COLO829 (cell line): ENCODE measurements at regions not wholly inside any gene's neighbourhood (a gene's known extent, or its start where the extent isn't known, plus 50 kb on each side); places are given as distances from the start of the nearest gene placed in this dataset.

Experiments
- DNase-seq: peaks from one replicate; pipeline ENCODE4 v3.0.0; 2012; ENCODE audit warnings: low spot score

DNA sequence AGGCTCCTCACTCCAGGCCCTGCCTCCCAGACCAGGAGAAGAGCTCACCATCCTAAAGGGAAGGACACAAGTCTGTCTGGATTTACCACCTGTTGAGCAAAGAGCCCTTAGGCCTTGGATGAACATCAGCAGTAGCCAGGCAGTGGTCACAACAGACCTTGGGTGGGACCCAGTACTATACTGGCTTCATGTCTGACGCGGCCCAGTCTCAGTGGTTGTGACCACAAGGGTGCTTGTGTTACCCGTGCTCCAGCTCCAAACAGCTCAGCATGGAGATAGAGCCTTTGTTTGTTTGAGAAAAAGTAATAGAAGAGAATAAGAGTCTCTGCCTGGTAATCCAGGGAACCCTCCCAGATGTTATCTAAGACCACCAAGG is 617.4 kb downstream of the BRINP1 start:
- DNase-seq, result no peak

DNA sequence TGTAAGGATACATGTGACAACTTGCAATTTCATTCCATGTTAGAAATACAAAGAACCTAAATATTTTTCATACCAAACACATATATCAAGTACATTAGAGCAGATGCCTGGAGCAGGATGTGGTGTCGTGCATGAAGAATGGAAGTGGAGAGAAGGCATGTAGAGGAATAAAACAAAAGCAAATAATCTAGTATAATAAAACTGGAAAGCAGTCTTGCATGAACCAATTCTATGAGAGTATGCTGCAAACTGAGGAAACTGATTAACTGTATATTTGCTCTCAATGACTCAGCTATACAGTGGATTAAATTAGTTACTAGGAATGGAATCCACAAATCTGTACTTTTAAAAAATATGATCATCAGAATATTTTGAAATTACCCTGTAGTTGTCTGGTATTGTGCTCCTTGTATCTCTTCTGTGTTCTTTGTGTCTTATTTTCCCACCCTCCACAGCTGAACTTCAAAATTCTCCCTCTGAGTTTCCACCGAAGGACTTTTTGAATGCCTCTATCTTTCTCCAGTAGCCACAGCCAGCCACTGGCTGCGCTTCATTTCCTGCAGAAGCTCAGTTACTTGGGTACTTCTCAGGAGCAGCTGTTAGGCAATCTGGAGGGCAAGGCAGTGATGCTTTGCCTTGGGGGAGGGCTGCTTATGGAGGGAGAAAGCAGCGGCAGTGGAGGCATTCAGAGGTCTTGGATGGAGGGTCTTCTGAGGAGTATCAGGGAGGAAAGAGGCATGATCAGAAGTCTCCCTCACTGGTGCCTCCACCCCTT is 608.0 kb downstream of the BRINP1 start:
- no peak for DNase-seq

DNA sequence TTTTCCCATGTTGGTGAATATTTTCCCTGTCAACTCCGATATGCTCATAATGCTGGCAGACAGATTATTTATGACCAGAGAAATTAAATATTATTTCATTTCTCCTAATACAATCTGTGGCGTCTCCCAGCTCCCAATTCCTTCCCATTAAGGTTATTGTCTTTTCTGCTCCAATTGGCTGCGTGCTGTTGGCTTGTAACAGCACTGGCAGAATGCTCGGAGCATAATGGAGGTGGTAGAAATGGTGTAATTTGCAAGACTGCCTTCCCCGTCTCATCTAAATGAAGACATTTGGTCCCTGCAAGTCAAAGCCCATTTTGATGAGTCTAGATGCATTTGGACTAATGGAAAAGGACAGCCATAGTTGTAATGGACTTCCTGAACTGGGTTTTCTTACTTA is 601.7 kb downstream of the BRINP1 start:
- DNase-seq, result no peak

DNA sequence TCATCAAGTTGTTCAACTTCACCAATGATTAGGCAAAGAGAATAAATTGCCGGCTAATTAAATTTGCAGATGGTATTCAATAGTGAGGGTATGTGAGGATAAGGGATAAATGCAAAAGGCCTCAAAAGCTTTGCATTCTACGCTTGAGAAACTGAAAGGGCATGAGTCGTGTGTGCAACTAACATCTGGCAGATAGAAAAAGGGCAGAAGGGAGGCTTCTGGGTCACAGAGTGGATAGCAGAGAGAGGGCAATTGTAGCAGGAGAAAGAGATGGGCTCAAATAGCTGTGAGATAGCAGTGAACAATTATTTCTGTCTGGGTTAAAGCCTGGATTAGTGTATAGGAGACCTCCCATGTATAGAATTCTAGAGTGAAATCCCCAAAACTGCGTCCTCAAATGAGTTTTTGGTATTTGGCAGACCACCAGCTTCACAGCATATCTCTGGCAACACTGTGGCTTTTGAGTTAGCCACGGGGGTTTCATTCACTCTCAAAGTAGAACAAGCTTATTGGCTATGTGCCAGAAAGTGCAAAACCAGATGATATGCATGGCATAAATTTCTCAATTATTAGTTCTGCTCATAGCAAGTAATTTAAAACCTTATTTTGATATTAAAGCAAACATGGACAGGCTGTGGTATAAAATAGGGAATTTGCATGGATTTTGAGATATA is 586.3 kb downstream of the BRINP1 start:
- DNase-seq, result no peak

DNA sequence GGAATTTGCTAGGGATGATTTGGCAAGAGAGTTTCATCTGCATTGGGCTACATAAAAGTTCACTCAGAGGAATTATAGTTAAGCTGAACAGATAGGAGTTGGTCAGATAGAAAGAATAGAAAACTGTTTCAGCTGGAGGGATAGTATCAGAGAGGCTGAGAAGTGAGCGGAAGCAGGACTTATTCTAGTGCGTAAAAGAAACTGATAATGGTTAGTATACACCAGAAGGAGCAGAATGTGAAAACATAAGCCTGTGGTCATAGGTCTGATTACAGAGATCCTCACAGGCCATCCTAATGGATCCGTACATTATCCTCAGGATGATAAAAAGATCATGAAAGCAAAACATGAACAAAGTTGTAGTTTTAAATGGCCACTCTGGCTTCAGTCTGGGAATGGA is 585.2 kb downstream of the BRINP1 start:
- no peak for DNase-seq

DNA sequence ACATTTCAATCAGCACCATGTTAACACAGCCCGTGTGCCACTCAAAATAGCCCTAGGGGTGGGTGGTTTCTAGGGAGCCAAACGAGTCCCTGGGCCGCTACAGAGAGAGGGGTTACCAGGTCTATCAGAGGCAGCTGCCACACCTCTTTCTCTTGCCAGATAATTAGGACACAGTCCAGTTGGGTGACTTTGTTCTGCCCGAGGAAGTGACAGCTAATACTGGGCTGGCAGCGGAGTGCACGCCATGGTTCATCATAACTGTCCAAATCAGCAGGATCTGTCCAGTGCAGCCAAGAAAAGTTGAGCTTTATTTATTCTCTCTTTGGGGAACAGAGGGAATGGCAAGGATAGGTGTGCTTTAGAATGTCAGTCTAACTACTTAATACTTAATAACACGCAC is 583.8 kb downstream of the BRINP1 start:
- no peak for DNase-seq

DNA sequence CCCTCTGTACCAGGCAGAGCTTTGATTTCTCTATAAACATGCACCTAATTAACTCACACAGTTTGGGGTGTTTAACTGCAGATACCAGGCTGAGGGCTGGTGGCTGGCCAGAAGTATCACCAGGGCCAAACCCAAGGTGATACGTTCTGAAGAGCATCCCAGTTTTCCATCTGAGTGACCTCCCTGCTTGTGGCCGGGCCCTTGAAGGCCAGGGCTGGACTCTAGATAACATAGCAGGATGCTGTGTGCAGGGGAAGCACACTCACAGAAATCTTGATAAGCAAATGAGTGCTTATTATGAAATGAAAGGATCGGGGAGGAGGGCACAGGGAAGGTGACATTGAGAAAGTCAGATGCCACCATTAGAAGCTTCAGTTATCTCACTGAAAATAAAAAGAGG is 582.4 kb downstream of the BRINP1 start:
- no peak for DNase-seq

DNA sequence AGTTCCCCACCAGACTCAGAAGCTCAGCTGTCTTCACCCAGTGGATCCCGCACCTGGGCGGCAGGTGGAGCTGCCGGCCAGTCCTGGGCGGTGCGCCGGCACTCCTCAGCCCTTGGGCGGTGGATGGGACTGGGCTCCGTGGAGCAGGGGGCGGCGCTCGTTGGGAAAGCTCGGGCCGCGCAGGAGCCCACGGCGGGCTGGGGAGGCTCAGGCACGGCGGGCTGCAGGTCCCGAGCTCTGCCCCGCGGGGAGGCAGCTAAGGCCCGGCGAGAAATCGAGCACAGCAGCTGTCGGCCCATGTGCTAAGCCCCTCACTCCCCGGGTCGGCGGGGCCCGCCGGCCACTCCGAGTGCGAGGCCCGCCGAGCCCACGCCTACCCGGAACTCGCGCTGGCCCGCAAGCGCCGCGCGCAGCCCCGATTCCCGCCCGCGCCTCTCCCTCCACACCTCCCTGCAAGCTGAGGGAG is 560.0 kb downstream of the BRINP1 start:
- DNase-seq, result no peak

DNA sequence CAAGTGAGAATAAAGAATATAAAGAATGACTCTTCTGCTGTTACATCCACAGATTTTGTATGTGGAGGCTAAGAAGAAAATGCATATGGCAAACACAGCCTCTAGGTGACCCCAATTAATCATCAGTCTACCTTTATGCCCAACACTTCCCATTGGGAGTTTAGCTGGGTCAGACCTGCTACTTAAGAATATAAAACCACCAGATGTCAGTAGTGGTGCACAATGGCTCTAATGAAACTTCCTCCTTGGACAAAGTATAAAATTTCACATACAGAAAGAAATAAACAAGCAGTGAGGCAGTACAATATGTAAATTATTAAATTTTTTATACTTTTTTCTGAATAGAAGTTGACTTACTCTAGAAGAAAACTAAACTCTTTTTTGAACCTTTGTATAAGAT is 539.9 kb downstream of the BRINP1 start:
- no peak for DNase-seq

DNA sequence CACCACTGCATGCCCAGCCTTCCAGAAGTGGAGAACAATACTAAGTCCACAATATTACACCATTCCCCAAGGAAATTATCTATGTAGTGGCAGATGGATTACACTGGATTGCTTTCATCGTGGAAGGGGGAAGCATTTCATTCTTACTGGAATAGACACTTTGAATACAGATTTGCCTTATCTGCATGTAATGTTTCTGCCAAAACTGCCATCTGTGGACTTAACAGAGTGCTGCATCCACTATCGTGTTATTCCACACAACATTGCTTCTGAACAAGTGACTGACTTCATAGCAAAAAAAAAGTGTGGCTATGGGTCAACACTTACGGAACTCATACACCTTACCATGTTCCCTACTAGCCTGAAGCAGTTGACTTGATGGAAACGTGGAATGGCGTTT is 536.9 kb downstream of the BRINP1 start:
- no peak for DNase-seq

DNA sequence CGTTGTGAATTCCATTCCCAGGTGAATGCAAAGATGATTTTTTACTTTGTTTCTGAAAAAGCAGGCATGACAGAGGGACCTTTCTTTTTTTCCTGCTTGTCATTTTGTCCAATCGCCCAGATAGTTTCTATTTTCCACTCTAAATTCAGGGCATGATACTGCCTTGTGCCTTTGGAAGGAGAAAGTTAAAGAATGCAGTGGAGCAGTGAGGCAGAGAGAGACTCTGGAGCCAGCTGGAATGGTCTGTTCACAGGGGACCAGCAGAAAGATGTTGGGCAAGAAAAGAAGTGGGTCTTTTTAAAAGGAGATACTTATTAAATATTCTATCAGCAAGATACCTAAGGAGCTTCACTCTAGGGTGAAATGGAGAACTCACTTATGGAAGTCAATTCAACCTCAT is 532.3 kb downstream of the BRINP1 start:
- DNase-seq, result no peak

DNA sequence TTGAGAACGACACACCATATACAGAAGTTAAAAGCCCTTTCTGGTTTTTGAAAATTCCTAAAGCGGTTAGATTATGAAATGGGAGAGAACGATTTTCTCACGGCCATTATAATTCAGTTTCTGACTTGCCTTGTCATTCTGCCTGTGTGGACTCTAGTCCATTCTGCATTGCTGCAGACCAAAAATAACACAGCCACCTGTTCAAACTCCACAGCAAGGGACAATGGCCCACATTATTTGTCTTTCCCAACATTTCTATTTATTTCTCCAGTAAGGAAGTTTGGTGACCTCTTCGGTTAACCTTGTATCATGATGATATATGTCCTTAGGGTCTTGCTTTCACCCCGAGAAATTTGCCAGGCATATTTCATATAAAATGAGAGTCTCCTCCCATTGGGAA is 497.7 kb downstream of the BRINP1 start:
- no peak for DNase-seq

DNA sequence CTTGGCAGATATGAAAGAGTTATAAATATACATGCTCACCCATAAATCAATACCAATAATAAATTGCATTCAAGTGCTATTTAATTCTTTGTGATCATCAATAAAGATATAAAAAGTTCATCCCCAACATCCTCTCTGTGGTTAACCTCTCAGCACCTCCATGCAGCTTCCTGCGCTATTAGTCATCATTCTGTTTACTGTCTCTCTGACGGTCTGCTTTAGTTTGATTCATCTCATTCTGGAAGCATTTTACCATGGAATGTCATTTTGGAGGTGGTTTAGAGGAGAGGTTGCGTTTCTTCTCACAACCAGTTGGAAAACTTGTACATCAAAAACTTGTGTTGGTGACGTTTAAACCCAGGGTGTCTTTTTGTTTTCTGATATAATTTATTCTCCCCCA is 486.6 kb downstream of the BRINP1 start:
- DNase-seq, result no peak

DNA sequence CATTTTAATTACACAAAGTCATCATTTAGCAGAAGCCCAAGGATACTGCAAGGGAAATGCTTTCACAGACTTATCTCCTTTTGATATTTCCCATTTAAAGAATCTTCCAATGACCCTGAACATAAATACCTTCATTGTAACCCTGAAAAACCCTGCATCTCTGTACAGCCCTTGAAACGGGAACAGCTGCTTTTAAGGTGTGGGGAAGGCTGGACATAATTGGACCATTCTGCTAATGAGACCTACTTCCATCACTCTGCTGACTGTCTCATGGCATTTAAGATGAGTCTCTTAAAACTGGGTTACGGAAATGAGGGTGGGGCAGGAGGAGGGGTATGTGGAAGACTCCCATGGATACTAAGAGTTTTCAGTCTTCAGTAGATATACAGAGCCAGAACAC is 485.8 kb downstream of the BRINP1 start:
- no peak for DNase-seq

DNA sequence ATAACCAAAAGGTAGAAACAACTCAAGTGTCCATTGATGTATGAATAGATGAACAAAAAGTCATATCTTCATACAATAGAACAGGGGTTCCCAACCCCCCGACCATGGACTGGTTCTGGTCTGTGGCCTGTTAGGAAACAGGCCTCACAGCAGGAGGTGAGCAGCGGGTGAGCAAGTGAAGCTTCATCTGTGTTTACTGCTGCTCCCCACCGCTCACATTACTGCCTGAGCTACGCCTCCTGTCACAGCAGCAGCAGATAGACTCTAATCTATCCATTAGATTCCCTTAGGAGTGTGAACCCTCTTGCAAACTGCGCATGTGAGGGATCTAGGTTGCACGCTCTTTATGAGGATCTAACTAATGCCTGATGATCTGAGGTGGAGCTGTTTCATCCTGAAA is 478.0 kb downstream of the BRINP1 start:
- DNase-seq, result no peak

DNA sequence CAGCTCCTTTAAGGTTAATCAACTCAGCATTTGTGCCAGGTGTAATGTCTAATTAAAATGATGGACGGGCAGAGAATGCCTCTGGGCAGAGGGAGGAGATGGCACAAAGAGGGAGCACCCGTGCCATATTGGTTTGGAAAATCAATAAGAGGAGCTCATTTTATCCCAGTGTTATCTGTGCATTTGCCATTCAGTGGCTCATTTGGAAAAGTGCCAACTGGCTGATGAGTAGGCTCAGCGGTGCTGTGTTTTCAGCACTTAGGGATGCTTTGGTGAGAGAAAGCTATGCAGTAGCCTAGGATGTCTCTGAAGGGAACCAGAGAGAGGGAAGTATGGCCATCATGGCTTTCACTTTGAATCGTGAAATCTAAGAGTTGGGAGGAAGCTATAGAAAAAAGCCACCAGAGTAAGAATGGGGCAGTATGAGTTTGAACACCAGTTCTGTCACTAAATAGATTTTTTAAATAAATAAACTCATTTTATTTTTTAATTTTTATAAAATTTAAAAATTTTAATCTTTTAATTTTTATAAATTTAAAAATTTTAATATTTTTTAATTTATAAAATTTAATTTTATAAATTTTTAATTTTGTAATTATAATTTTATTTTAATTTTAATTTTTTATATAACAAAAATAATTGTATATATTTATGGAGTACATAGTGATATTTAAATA is 472.8 kb downstream of the BRINP1 start:
- DNase-seq, result no peak

DNA sequence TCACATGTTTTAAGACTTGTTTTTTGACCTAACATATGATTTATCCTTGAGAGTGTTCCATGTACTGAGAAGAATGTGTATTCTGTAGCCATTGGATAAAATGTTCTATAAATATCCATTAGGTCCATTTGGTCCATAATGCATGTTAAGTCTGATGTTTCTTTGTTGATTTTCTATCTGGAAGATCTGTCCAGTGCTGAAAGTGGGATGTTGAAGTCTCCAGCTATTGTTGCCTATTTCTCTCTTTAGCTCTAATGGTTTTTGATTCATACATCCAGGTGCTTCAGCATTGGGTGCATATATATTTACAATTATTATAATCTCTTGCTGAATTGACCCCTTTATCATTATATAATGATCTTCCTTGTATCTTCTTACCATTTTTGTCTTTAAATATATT is 451.1 kb downstream of the BRINP1 start:
- DNase-seq, result no peak

DNA sequence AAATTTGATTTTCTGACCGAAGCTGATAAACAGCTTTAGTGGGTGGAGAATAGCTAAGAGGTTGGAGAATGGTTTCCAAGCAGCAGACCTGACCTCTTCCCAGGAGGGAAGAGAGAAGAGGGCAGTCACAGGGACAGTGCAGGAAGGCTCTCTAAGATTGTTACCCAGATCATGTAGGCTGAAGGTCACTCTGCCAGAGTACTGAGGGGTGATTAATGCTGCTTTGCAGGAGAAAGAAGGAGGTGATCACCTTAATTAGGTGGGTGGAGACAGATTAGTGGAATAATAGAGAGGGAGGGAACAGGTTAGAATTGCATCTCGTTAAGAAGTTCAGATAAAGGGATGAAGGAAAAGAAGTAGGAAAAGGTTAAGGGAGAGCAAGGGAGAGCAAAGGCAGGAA is 440.5 kb downstream of the BRINP1 start:
- DNase-seq, result no peak

DNA sequence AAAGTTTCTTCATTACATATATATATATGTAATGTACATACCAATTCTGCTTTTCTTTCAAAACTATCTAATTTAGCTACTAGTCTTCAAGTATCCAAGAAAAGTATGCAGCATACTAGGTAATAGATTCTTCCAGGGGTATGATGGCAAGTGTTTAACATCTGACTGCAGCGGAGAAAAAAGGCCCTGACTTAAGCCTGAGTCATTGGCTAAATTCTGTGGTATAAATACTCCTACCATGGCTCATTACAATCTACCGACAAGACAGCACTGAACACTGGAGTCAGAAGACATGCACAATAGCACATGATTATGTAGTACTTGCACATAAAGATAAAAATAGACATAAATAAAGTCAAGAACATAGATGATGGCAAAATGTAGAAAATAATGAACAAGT is 439.9 kb downstream of the BRINP1 start:
- DNase-seq, result no peak

DNA sequence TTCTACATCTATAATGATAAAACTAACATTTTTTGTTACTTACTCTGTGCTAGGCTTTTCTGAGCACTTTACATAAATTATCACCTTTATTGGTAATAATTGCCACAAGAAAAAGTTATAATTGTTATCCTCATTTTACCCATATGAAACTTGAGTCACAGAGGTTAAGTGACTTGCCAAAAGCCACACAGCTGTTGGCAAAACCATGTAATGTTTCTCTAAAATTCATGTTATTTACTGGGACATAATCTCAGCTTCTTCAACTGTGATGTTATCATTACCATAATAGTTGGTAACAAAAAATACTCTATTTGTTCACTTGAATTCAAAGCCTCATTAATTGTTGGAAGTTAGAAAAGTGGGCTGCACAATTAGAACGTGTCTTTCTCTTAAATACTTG is 437.3 kb downstream of the BRINP1 start:
- no peak for DNase-seq

DNA sequence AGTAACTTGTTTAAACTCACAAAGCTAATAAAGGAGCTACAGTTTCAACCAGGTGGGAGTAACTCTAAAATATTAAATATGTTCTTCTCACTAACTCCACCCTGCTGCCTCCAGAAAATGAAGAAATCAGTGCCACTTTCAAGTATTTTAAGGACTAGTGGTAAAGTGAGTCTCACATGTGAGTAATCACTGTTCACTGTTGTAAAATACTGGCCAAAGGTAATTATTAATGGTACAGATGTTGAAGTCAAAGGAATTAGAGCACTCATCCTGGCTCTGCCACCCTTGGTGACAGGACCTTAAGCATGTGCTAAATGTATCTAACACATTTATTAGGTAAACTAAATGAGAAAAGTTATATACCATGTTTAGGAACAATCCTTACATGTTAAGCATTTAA is 430.7 kb downstream of the BRINP1 start:
- DNase-seq, result no peak

DNA sequence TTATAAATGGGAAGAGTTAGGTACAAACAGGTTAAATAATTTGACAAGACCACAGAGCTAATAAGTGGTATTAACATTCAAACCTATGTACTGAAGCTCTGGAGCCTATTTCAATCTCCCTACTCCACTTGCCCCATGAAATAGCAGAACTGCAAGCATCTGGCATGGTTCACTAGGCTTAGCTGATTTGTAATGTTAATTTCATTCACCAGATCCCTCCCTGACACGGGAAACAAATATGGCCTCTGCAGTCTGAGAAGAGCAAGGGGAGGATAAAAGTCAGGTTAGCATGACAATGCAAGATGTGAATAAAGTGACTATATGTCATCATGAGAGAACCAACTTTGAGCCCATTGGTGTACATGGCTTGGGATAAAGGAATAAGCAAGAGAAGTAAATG is 428.8 kb downstream of the BRINP1 start:
- DNase-seq, result no peak

DNA sequence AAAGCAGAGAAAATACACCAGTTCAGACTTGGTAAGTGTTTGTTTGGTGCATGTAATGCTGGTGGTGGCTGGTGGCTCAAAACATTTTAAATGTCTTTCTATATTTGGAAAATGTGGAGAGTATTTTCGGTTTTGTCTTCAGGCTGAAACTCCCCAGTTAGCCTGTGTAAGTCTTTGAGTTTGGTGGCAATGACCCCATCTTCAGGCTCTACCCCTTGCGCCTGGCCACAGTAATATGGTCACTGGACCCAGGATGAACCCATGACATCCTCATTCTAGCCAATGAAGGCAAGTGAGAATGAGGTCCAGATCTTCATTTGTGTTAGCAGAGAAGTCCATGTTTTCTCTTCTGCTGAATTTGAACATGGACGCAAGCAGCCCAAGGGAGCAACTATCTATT is 422.6 kb downstream of the BRINP1 start:
- DNase-seq, result no peak
